Iris pigment epithelial cell (primary cell): ENCODE measurements at regions not wholly inside any gene's neighbourhood (a gene's known extent, or its start where the extent isn't known, plus 50 kb on each side); places are given as distances from the start of the nearest gene placed in this dataset.

Experiments
- DNase-seq: peaks from one replicate; pipeline ENCODE4 v3.0.0-alpha.2; 2011; ENCODE audit warnings: low read depth

GRCh38 chr6:169890049-169890448 is 138.6 kb downstream of the ERMARD start:
- no peak for DNase-seq

- no peak for DNase-seq
Measured at GRCh38 chr6:169887529-169888140, 136.2 kb downstream of the ERMARD start.

GRCh38 chr6:169886631-169887227 is 135.3 kb downstream of the ERMARD start:
- DNase-seq, result no peak

GRCh38 chr6:169885831-169886230 is 134.4 kb downstream of the ERMARD start:
- DNase-seq, result no peak

- no peak for DNase-seq
Measured at GRCh38 chr6:169885131-169885530, 133.7 kb downstream of the ERMARD start.

- DNase-seq, result no peak
Measured at GRCh38 chr6:169884158-169884557, 132.7 kb downstream of the ERMARD start.

GRCh38 chr6:169883316-169883715 is 131.9 kb downstream of the ERMARD start:
- DNase-seq, result no peak

- DNase-seq, result no peak
Measured at GRCh38 chr6:169881976-169882375, 130.6 kb downstream of the ERMARD start.

- no peak for DNase-seq
Measured at GRCh38 chr6:169881398-169881797, 130.0 kb downstream of the ERMARD start.

GRCh38 chr6:169880516-169880915 is 129.1 kb downstream of the ERMARD start:
- DNase-seq, result no peak

GRCh38 chr6:169869301-169869700 is 117.9 kb downstream of the ERMARD start:
- DNase-seq, result no peak

GRCh38 chr6:169868458-169868857 is 117.0 kb downstream of the ERMARD start:
- no peak for DNase-seq

GRCh38 chr6:169867751-169868191 is 116.3 kb downstream of the ERMARD start:
- DNase-seq, result no peak

- DNase-seq, result no peak
Measured at GRCh38 chr6:169866668-169867521, 115.5 kb downstream of the ERMARD start.

GRCh38 chr6:169866140-169866534 is 114.7 kb downstream of the ERMARD start:
- no peak for DNase-seq

- DNase-seq, result no peak
Measured at GRCh38 chr6:169865346-169866139, 114.1 kb downstream of the ERMARD start.

GRCh38 chr6:169864148-169865020 is 113.0 kb downstream of the ERMARD start:
- DNase-seq, result no peak

- no peak for DNase-seq
Measured at GRCh38 chr6:169863710-169864109, 112.3 kb downstream of the ERMARD start.

GRCh38 chr6:169862892-169863525 is 111.6 kb downstream of the ERMARD start:
- DNase-seq, result no peak

GRCh38 chr6:169862043-169862891 is 110.8 kb downstream of the ERMARD start:
- DNase-seq, result no peak
